ENCODE measurements at regions not wholly inside any gene's neighbourhood (a gene's known extent, or its start where the extent isn't known, plus 50 kb on each side); places are given as distances from the start of the nearest gene placed in this dataset.

DNA sequence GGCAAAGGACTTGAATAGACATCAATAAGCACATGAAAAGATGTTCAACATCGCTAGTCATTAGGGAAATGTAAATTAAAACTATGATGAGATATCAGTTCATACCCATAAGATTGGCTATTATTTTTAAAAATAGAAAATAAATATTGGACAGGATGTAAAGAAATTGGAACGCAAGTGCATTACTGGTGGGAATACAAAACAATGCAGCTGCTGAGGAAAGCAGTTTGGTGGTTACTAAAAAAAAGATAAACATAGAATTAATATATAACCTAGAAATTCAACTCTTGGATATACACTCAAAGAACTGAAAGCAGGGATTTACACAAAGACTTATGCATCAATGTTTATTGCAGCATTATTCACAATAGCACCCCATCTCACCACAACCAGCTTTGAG is 174.5 kb upstream of the NDUFV2 start:
- no peak for TF ChIP-seq POLR2A (IDR thresholded peaks at IDR 0.05; ENCODE audit: low read depth)
- no peak for TF ChIP-seq POLR2AphosphoS5 (IDR thresholded peaks at IDR 0.05)
- TF ChIP-seq, protein P1, sequence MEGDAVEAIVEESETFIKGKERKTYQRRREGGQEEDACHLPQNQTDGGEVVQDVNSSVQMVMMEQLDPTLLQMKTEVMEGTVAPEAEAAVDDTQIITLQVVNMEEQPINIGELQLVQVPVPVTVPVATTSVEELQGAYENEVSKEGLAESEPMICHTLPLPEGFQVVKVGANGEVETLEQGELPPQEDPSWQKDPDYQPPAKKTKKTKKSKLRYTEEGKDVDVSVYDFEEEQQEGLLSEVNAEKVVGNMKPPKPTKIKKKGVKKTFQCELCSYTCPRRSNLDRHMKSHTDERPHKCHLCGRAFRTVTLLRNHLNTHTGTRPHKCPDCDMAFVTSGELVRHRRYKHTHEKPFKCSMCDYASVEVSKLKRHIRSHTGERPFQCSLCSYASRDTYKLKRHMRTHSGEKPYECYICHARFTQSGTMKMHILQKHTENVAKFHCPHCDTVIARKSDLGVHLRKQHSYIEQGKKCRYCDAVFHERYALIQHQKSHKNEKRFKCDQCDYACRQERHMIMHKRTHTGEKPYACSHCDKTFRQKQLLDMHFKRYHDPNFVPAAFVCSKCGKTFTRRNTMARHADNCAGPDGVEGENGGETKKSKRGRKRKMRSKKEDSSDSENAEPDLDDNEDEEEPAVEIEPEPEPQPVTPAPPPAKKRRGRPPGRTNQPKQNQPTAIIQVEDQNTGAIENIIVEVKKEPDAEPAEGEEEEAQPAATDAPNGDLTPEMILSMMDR (IDR thresholded peaks at IDR 0.05): no peak
